NCI-H1694 treated with DMSO at 0.1 percent for 48 hours (cell line): ENCODE measurements at regions not wholly inside any gene's neighbourhood (a gene's known extent, or its start where the extent isn't known, plus 50 kb on each side); places are given as distances from the start of the nearest gene placed in this dataset.
"Not testable (repeated sequence)": the region's sequence is repeated elsewhere in the genome, so short reads cannot be mapped to it uniquely, and the experiment has no call there.

ENCODE experiments used
- DNase-seq: peaks from one replicate; lab custom pipeline; 2025; lab: John Stamatoyannopoulos, UW

GRCh38 chr6:180091-180694, 112.1 kb upstream of the DUSP22 start:
- DNase-seq = not testable (repeated sequence)

GRCh38 chr6:181049-181654, 111.1 kb upstream of the DUSP22 start:
- no peak for DNase-seq

- DNase-seq = no peak
These were observed 108.6 kb upstream of the DUSP22 start for GRCh38 chr6:183668-184067.

GRCh38 chr6:184161-184700, 108.1 kb upstream of the DUSP22 start:
- DNase-seq = no peak

- DNase-seq = no peak
These were observed 105.8 kb upstream of the DUSP22 start for GRCh38 chr6:186340-186965.

- DNase-seq = no peak
These were observed 105.0 kb upstream of the DUSP22 start for GRCh38 chr6:187210-187861.

GRCh38 chr6:188821-189655, 103.2 kb upstream of the DUSP22 start:
- peak; percentile 8 for DNase-seq

GRCh38 chr6:189676-190075, 102.6 kb upstream of the DUSP22 start:
- DNase-seq = no peak

- no peak for DNase-seq
These were observed 101.5 kb upstream of the DUSP22 start for GRCh38 chr6:190596-191395.

- no peak for DNase-seq
These were observed 100.6 kb upstream of the DUSP22 start for GRCh38 chr6:191487-192312.

GRCh38 chr6:192313-192664, 100.0 kb upstream of the DUSP22 start:
- no peak for DNase-seq

GRCh38 chr6:193180-193579, 99.1 kb upstream of the DUSP22 start:
- DNase-seq = no peak

GRCh38 chr6:193773-194310, 98.4 kb upstream of the DUSP22 start:
- no peak for DNase-seq

GRCh38 chr6:195861-196360, 96.4 kb upstream of the DUSP22 start:
- no peak for DNase-seq

GRCh38 chr6:196543-196942, 95.7 kb upstream of the DUSP22 start:
- DNase-seq = no peak

GRCh38 chr6:203661-204060, 88.6 kb upstream of the DUSP22 start:
- DNase-seq = no peak

GRCh38 chr6:206264-206663, 86.0 kb upstream of the DUSP22 start:
- DNase-seq = no peak

- DNase-seq = no peak
These were observed 83.9 kb upstream of the DUSP22 start for GRCh38 chr6:208364-208763.

GRCh38 chr6:208938-209337, 83.3 kb upstream of the DUSP22 start:
- no peak for DNase-seq
